Omental fat pad (tissue), 3 donors: ENCODE measurements at regions not wholly inside any gene's neighbourhood (a gene's known extent, or its start where the extent isn't known, plus 50 kb on each side); places are given as distances from the start of the nearest gene placed in this dataset.

Experiments
- ATAC-seq: fragments of 150-250 bp; one replicate; pipeline ENCODE4 v1.9.1; 2016; ENCODE audit warnings: mild to moderate bottlenecking, moderate library complexity; ENCODE audit not compliant: low FRiP score
- DNase-seq: peaks from one replicate; pipeline ENCODE4 v3.0.0-alpha.2; 2019; ENCODE audit warnings: low spot score
- CTCF ChIP-seq, 3 donors: fragments of 450-650 bp; IDR thresholded peaks; one replicate each; pipeline ENCODE4 v1.5.1; 2016 to 2017; ENCODE audit warnings: antibody characterized with exemption in 3 of 3, mild to moderate bottlenecking in 3 of 3, moderate library complexity in 2 of 3

GRCh38 chr16:54369861-54370260 lies 83.3 kb upstream of the IRX3 start:
- ATAC-seq (no peak), DNase-seq (no peak)
- TF ChIP-seq CTCF (IDR thresholded peaks at IDR 0.05): no peak

- no peak for ATAC-seq
- DNase-seq: no peak
- TF ChIP-seq CTCF (IDR thresholded peaks at IDR 0.05): no peak
Measured at GRCh38 chr16:54366943-54367342, 80.4 kb upstream of the IRX3 start.

- no peak for DNase-seq
- no peak for ATAC-seq
- no peak for TF ChIP-seq CTCF (IDR thresholded peaks at IDR 0.05)
Measured at GRCh38 chr16:54365990-54366634, 79.5 kb upstream of the IRX3 start.

GRCh38 chr16:54363766-54364165 lies 77.2 kb upstream of the IRX3 start:
- DNase-seq (no peak), ATAC-seq (no peak)
- TF ChIP-seq CTCF (IDR thresholded peaks at IDR 0.05): no peak

GRCh38 chr16:54362591-54363206 lies 76.1 kb upstream of the IRX3 start:
- ATAC-seq (no peak), DNase-seq (no peak)
- TF ChIP-seq CTCF (IDR thresholded peaks at IDR 0.05): no peak

- DNase-seq (no peak), ATAC-seq (no peak)
- no peak for TF ChIP-seq CTCF (IDR thresholded peaks at IDR 0.05)
Measured at GRCh38 chr16:54361246-54361645, 74.7 kb upstream of the IRX3 start.

- TF ChIP-seq CTCF (IDR thresholded peaks at IDR 0.05): no peak
- DNase-seq: no peak
- ATAC-seq: no peak
Measured at GRCh38 chr16:54360681-54361080, 74.1 kb upstream of the IRX3 start.
